Colon (tissue), 2 donors: ENCODE measurements at regions not wholly inside any gene's neighbourhood (a gene's known extent, or its start where the extent isn't known, plus 50 kb on each side); places are given as distances from the start of the nearest gene placed in this dataset.
"Not testable (repeated sequence)": the region's sequence is repeated elsewhere in the genome, so short reads cannot be mapped to it uniquely, and the experiment has no call there.

ENCODE experiments used
- FAIRE-seq: peaks from 2 replicates; lab custom pipeline; 2012; peaks lifted over from hg19 to GRCh38; lab: Jason Lieb, UNC
- donor health status: control.
- donor health status: control.

GRCh38 chr5:17127743-17128231 lies 89.6 kb upstream of the BASP1 start:
- FAIRE-seq = no peak

- no peak for FAIRE-seq
Measured at GRCh38 chr5:17129093-17129849, 88.2 kb upstream of the BASP1 start.

GRCh38 chr5:17130302-17130701 lies 87.1 kb upstream of the BASP1 start:
- not testable (repeated sequence) for FAIRE-seq

GRCh38 chr5:17132444-17133083 lies 84.9 kb upstream of the BASP1 start:
- FAIRE-seq = no peak

GRCh38 chr5:17135050-17135449 lies 82.4 kb upstream of the BASP1 start:
- no peak for FAIRE-seq

GRCh38 chr5:17143335-17143734 lies 74.1 kb upstream of the BASP1 start:
- FAIRE-seq = no peak

GRCh38 chr5:17146280-17146841 lies 71.1 kb upstream of the BASP1 start:
- FAIRE-seq = no peak

GRCh38 chr5:17147170-17147569 lies 70.3 kb upstream of the BASP1 start:
- no peak for FAIRE-seq

GRCh38 chr5:17147617-17148016 lies 69.8 kb upstream of the BASP1 start:
- no peak for FAIRE-seq

GRCh38 chr5:17148481-17148880 lies 69.0 kb upstream of the BASP1 start:
- no peak for FAIRE-seq

GRCh38 chr5:17149786-17150185 lies 67.6 kb upstream of the BASP1 start:
- FAIRE-seq = no peak

GRCh38 chr5:17150531-17150930 lies 66.9 kb upstream of the BASP1 start:
- FAIRE-seq = no peak

GRCh38 chr5:17151686-17152085 lies 65.7 kb upstream of the BASP1 start:
- FAIRE-seq = no peak

- no peak for FAIRE-seq
Measured at GRCh38 chr5:17154211-17154996, 63.0 kb upstream of the BASP1 start.

GRCh38 chr5:17156463-17156862 lies 61.0 kb upstream of the BASP1 start:
- no peak for FAIRE-seq

GRCh38 chr5:17157294-17157693 lies 60.1 kb upstream of the BASP1 start:
- no peak for FAIRE-seq

- FAIRE-seq = no peak
Measured at GRCh38 chr5:17157916-17158529, 59.4 kb upstream of the BASP1 start.

GRCh38 chr5:17160756-17161040 lies 56.7 kb upstream of the BASP1 start:
- no peak for FAIRE-seq

GRCh38 chr5:17161662-17162061 lies 55.8 kb upstream of the BASP1 start:
- FAIRE-seq = peak; percentile 21

- FAIRE-seq = no peak
Measured at GRCh38 chr5:17163221-17163620, 54.2 kb upstream of the BASP1 start.

GRCh38 chr5:17167171-17167891 lies 50.1 kb upstream of the BASP1 start:
- no peak for FAIRE-seq
